PC-9 (cell line): ENCODE measurements at regions not wholly inside any gene's neighbourhood (a gene's known extent, or its start where the extent isn't known, plus 50 kb on each side); places are given as distances from the start of the nearest gene placed in this dataset.

Source experiments
- BruUV-seq: library from RNA; stranded (reverse); fragments of 400-500 nt; replicated peaks from 2 replicates; lab custom pipeline; 2021; lab: Mats Ljungman, UMichigan
- CTCF ChIA-PET: fragments of 300-600 bp; sonication (Branson Sonifier 250); formaldehyde crosslinking; loops from one replicate; lab custom pipeline; 2022; ENCODE audit warnings: antibody characterized with exemption; lab: Charles Lee
- POLR2A ChIA-PET: fragments of 300-600 bp; sonication (Branson Sonifier 250); formaldehyde crosslinking; loops from one replicate; lab custom pipeline; 2022; ENCODE audit warnings: antibody characterized with exemption; ENCODE audit not compliant: unreplicated experiment; lab: Charles Lee
- DNase-seq, 2 experiments: peaks; one replicate each; pipeline versions ENCODE4 v3.0.0 to v3.0.0-alpha.2; 2015 to 2022; ENCODE audit warnings: mixed read lengths in 1 of 2
- H2AFZ ChIP-seq: fragments of 200-600 bp; sonication (generic); 2 replicates; pipeline ENCODE4 v1.8.1; 2017; ENCODE audit warnings: antibody characterized with exemption
- H3F3A ChIP-seq: fragments of 200-600 bp; sonication (generic); 2 replicates; pipeline ENCODE4 v1.8.1; 2017; ENCODE audit warnings: antibody characterized with exemption, mild to moderate bottlenecking, low read depth; ENCODE audit not compliant: insufficient read depth
- H3K27ac ChIP-seq: fragments of 200-600 bp; sonication (generic); 2 replicates; pipeline ENCODE4 v1.6.1; 2016; ENCODE audit warnings: mixed run types
- H3K27me3 ChIP-seq: fragments of 200-600 bp; sonication (generic); 2 replicates; pipeline ENCODE4 v1.6.1; 2016; ENCODE audit warnings: low read depth, mixed run types; ENCODE audit not compliant: insufficient read depth
- H3K36me3 ChIP-seq: fragments of 200-600 bp; sonication (generic); 2 replicates; pipeline ENCODE4 v1.6.1; 2016; ENCODE audit warnings: low read depth, mixed run types
- H3K4me1 ChIP-seq: fragments of 200-600 bp; sonication (generic); replicated peaks from 2 replicates; pipeline ENCODE4 v1.6.1; 2016; ENCODE audit warnings: mixed run types; ENCODE audit not compliant: insufficient read depth
- H3K4me2 ChIP-seq: fragments of 200-600 bp; sonication (generic); 2 replicates; pipeline ENCODE4 v1.6.1; 2017; ENCODE audit warnings: mixed run types
- H3K4me3 ChIP-seq: fragments of 200-600 bp; sonication (generic); 2 replicates; pipeline ENCODE4 v1.6.1; 2016; ENCODE audit warnings: mixed run types
- H3K79me2 ChIP-seq: fragments of 200-600 bp; sonication (generic); 2 replicates; pipeline ENCODE4 v1.6.1; 2017; ENCODE audit warnings: low read depth, mixed run types
- H3K9me2 ChIP-seq: fragments of 200-600 bp; sonication (generic); 2 replicates; pipeline ENCODE4 v1.8.1; 2017; ENCODE audit warnings: mild to moderate bottlenecking; ENCODE audit not compliant: insufficient read depth
- H3K9me3 ChIP-seq: fragments of 200-600 bp; sonication (generic); 2 replicates; pipeline ENCODE4 v1.8.1; 2016; ENCODE audit warnings: low read depth; ENCODE audit not compliant: insufficient read depth
- H4K20me1 ChIP-seq: fragments of 200-600 bp; sonication (generic); 2 replicates; pipeline ENCODE4 v1.8.1; 2017; ENCODE audit not compliant: insufficient read depth
- EZH2 ChIP-seq: fragments of 200-600 bp; sonication (generic); IDR thresholded peaks from 2 replicates; pipeline ENCODE4 v1.8.0; 2017; ENCODE audit warnings: antibody characterized with exemption, low read depth
- intact Hi-C: fragments of 100-400 bp; cut with micrococcal nuclease; formaldehyde crosslinking; loops from one replicate; pipeline ENCODE4 v1.10.0; 2022; ENCODE audit not compliant: unreplicated experiment
- TF ChIP-seq, protein P1 (sequence below): fragments of 200-600 bp; sonication (generic); conservative IDR thresholded peaks from 2 replicates; pipeline ENCODE4 v1.6.1; 2017; ENCODE audit warnings: mixed run types, antibody characterized with exemption, mild to moderate bottlenecking, moderate library complexity

DNA sequence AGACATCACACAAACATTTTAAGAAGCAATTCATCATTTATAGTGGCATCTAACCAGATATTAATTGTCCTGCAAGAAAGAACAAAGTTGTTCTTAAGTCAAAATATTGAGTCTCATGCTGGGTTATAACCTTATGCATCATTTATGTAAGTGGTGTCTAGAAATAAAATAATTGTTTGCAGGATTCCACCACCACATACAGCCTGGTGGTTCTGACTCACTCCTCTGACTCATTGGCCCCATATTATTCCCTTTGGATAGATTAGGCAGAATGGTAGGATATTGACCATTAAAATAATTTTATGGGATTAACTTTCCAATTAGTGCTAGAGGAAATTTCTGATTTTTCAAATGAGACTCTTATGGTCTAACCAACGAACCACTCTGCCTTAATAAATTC, 384.5 kb downstream of the GRXCR1 start:
- no peak for TF ChIP-seq EZH2
- TF ChIP-seq, protein P1, sequence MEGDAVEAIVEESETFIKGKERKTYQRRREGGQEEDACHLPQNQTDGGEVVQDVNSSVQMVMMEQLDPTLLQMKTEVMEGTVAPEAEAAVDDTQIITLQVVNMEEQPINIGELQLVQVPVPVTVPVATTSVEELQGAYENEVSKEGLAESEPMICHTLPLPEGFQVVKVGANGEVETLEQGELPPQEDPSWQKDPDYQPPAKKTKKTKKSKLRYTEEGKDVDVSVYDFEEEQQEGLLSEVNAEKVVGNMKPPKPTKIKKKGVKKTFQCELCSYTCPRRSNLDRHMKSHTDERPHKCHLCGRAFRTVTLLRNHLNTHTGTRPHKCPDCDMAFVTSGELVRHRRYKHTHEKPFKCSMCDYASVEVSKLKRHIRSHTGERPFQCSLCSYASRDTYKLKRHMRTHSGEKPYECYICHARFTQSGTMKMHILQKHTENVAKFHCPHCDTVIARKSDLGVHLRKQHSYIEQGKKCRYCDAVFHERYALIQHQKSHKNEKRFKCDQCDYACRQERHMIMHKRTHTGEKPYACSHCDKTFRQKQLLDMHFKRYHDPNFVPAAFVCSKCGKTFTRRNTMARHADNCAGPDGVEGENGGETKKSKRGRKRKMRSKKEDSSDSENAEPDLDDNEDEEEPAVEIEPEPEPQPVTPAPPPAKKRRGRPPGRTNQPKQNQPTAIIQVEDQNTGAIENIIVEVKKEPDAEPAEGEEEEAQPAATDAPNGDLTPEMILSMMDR, result no peak
- ChIA-PET POLR2A (no interaction called here), CTCF (no interaction called here)
- DNase-seq, result no peak
- Histone ChIP-seq H3K4me3 (no peak overlapping the region), H3K4me2 (no peak overlapping the region), H2AFZ (no peak overlapping the region), H3K9me3 (no peaks in the 10 kb centered on the region), H3K36me3 (no peaks in the 10 kb centered on the region), H3F3A (no peaks in the 10 kb centered on the region), H3K9me2 (no peaks in the 10 kb centered on the region; the same call in 1 of the 2 replicates), H3K27ac (no peak overlapping the region), H3K27me3 (no peaks in the 10 kb centered on the region), H3K4me1 (no peaks in the 10 kb centered on the region), H3K79me2 (no peaks in the 10 kb centered on the region), H4K20me1 (no peaks in the 10 kb centered on the region)
- BruUV-seq, result no TSS peak
- intact Hi-C loops, result no loop called here

DNA sequence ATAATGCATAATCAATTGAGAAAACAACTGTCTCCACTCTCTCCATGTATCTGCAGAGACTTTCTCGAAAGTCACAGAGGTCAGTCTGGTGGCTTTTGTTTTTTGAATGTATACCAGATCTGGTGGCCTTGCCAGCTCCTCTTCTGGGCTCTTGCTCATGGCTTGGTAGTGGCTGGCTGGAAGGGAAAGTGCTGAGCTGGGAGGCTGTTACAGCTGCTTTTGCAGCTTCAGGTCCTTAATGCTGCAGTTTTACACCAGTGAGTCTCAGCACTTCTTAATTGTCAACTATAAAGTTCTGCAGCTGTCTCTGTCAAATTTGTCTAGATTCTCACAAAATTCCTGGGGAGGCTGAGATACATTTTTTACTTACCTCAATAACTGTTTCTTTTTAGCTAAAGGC, 390.0 kb downstream of the GRXCR1 start:
- Histone ChIP-seq H3K27me3 (no peaks in the 10 kb centered on the region), H2AFZ (no peak overlapping the region), H3K36me3 (no peaks in the 10 kb centered on the region), H3K4me1 (no peaks in the 10 kb centered on the region), H3K9me2 (no peaks in the 10 kb centered on the region), H3F3A (no peaks in the 10 kb centered on the region), H3K27ac (no peak overlapping the region), H3K4me2 (no peak overlapping the region), H3K4me3 (no peak overlapping the region), H4K20me1 (no peaks in the 10 kb centered on the region), H3K9me3 (no peaks in the 10 kb centered on the region), H3K79me2 (no peaks in the 10 kb centered on the region)
- ChIA-PET POLR2A (no interaction called here), CTCF (no interaction called here)
- intact Hi-C loops, result no loop called here
- DNase-seq, result no peak
- BruUV-seq, result no TSS peak
- no peak for TF ChIP-seq EZH2
- TF ChIP-seq, protein P1, result no peak

DNA sequence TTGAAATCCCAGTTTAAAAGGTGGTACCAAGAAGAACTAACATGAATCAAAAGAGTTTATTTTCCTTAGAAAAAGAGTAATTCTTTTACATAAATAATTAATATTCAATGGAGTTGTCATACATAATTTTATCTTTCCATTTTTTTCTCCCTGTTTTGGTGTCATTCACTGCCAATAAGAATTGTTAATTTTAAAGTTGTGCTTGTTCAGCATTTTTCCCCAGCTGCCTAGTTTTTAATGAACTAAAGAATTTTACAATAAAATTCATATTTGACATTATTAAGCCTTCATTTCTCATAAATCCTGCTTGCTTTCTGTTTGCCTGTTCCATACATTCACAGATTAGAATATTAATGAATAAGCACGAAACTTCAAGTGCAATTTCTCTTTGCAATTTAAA, 393.6 kb downstream of the GRXCR1 start:
- H3K36me3 ChIP-seq, result no peaks in the 10 kb centered on the region
- no peaks in the 10 kb centered on the region for H3K27me3 ChIP-seq
- BruUV-seq, result no TSS peak
- no peaks in the 10 kb centered on the region for H4K20me1 ChIP-seq
- H3K4me2 ChIP-seq, result no peak overlapping the region
- no peak for DNase-seq
- no peaks in the 10 kb centered on the region for H3K4me1 ChIP-seq
- H2AFZ ChIP-seq, result no peak overlapping the region
- POLR2A ChIA-PET, result no interaction called here
- no peaks in the 10 kb centered on the region for H3K9me3 ChIP-seq
- no peaks in the 10 kb centered on the region for H3F3A ChIP-seq
- no peaks in the 10 kb centered on the region for H3K79me2 ChIP-seq
- TF ChIP-seq EZH2, result no peak
- TF ChIP-seq, protein P1, result no peak
- CTCF ChIA-PET, result no interaction called here
- H3K9me2 ChIP-seq, result no peaks in the 10 kb centered on the region
- intact Hi-C loops, result no loop called here
- no peak overlapping the region for H3K4me3 ChIP-seq
- no peak overlapping the region for H3K27ac ChIP-seq
